GM13976 (cell line): ENCODE measurements at regions not wholly inside any gene's neighbourhood (a gene's known extent, or its start where the extent isn't known, plus 50 kb on each side); places are given as distances from the start of the nearest gene placed in this dataset.
"Not testable (repeated sequence)": the region's sequence is repeated elsewhere in the genome, so short reads cannot be mapped to it uniquely, and the experiment has no call there.

Experiments
- DNase-seq: peaks from one replicate; pipeline ENCODE4 v3.0.0; 2012; ENCODE audit warnings: low spot score
- in situ Hi-C: fragments of 300-500 bp; cut with MboI; formaldehyde crosslinking; loops from one replicate; pipeline ENCODE4 v1.12.0; 2022; ENCODE audit warnings: low sequenced_read_pairs, mixed read lengths, inconsistent platforms; ENCODE audit not compliant: unreplicated experiment
- TF ChIP-seq, protein P1 (sequence below): IDR thresholded peaks from 2 replicates; pipeline ENCODE4 v1.5.1; 2012; ENCODE audit warnings: borderline replicate concordance, mild to moderate bottlenecking; ENCODE audit not compliant: insufficient read depth; ENCODE audit errors: extremely low read depth, missing control alignments, control extremely low read depth

DNA sequence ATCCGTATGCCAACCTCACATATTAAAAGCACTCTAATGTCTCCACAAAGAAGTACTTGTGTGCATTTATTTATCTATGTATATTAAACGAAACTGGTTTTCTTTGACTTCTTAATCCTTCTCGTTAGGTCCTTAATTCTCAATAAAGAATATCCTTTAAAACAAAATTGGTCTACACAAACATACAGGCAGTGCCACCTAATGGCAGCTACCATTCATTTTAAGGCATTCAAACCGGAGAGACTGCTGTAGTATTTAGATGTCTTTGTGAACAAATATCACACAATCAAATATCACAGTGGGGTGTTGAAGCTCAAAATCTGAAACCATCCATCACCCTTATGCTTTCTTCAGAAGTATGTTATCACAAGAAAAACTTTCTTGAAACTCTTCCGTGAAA lies 96.6 kb upstream of the IRAK1BP1 start:
- in situ Hi-C loops = no loop called here
- DNase-seq = no peak
- TF ChIP-seq, protein P1, sequence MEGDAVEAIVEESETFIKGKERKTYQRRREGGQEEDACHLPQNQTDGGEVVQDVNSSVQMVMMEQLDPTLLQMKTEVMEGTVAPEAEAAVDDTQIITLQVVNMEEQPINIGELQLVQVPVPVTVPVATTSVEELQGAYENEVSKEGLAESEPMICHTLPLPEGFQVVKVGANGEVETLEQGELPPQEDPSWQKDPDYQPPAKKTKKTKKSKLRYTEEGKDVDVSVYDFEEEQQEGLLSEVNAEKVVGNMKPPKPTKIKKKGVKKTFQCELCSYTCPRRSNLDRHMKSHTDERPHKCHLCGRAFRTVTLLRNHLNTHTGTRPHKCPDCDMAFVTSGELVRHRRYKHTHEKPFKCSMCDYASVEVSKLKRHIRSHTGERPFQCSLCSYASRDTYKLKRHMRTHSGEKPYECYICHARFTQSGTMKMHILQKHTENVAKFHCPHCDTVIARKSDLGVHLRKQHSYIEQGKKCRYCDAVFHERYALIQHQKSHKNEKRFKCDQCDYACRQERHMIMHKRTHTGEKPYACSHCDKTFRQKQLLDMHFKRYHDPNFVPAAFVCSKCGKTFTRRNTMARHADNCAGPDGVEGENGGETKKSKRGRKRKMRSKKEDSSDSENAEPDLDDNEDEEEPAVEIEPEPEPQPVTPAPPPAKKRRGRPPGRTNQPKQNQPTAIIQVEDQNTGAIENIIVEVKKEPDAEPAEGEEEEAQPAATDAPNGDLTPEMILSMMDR = no peak

DNA sequence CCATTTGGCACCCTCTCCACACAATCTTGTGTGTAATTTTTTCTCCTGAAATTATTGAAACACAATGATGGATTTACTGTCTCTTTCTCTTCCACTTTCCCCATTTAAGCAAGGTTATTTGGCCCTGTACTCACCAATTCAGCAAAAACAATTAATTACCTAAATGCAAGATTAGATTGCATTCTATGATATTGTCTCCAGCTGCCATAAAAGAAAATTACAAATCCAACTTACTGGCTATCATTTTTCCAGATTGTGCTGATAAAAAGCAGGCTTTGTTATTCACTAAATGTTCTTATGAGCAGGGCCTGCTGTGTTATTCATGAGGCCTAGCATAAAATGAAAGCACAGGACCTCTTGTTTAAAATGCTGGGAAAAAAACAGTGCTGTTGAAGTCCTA lies 95.8 kb upstream of the IRAK1BP1 start:
- TF ChIP-seq, protein P1 = no peak
- no peak for DNase-seq
- in situ Hi-C loops = no loop called here

DNA sequence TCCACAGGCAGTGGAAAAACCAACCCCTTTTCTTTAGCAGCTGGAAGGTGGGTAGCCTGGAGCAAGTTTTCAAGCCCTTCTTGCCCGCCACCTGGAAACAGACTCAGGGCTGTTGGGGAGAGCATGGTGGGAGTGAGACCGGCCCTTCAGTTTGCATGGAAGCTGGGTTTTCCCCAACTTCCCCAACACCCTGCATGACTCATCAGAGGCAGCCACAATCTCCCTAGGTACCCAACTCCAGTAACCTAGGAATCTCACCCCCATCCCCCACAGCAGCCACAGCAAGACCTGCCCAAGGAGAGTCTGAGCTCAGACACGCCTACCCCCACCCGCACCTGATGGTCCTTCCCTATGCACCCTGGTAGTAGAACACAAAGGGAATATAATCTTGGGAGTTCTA lies 86.3 kb upstream of the IRAK1BP1 start:
- TF ChIP-seq, protein P1 = no peak
- in situ Hi-C loops = no loop called here
- DNase-seq = no peak

DNA sequence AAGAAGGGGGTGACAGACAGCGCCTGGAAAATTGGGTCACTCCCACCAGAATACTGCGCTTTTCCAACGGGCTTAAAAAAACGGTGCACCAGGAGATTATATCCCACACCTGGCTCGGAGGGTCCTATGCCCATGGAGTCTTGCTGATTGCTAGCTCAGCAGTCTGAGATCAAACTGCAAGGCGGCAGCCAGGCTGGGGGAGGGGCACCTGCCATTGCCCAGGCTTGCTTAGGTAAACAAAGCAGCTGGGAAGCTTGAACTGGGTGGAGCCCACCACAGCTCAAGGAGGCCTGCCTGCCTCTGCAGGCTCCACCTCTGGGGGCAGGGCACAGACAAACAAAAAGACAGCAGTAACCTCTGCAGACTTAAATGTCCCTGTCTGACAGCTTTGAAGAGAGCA lies 84.0 kb upstream of the IRAK1BP1 start:
- in situ Hi-C loops = not testable (repeated sequence)

DNA sequence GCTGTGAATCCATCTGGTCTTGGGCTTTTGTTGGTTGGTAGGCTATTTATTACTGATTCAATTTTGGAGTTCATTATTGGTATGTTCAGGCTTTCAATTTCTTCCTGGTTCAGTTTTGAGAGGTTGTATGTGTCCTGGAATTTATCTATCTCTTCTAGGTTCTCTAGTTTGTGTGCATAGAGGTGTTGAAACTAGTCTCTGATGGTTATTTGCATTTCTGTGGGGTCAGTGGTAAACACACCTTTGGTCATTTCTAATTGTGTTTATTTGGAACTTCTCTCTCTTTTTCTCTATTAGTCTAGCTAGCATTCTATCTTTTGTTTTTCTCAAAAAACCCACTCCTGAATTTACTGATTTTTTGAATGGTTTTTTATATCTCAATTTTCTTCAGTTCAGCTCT lies 70.1 kb upstream of the IRAK1BP1 start:
- TF ChIP-seq, protein P1 = no peak
- no peak for DNase-seq
- in situ Hi-C loops = no loop called here

More for the DNA sequence above, 84.0 kb upstream of the IRAK1BP1 start:
- DNase-seq = not testable (repeated sequence)

DNA sequence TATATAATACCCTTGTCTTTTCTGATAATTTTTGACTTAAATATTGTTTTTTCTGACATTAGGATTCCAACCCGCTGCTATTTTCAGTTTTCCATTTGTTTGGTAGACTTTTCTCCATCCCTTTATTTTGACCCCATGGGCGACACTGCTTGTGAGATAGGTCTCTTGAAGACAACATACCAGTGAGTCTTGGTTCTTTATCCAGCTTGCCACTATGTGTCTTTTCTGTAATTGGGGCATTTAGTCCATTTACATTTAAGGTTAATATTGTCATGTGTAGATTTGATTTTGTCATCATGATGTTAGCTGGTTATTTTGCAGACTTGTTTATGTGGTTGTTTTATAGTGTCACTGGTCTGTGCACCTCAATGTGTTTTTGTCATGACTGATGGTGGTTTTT lies 67.7 kb upstream of the IRAK1BP1 start:
- in situ Hi-C loops = no loop called here
- no peak for DNase-seq
- TF ChIP-seq, protein P1 = no peak

DNA sequence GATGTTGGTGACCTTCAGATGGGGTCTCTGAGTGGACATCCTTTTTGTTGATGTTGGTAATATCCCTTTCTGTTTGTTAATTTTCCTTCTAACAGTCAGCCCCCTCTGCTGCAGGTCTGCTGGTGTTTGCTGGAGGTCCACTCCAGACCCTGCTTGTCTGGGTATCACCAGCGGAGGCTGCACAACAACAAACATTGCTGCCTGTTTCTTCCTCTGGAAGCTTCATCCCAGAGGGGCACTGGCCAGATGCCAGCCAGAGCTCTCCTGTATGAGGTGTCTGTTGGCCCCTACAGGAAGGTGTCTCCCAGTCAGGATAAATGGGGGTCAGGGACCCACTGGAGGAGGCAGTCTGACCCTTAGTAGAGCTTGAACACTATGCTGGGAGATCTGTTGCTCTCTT lies 60.6 kb upstream of the IRAK1BP1 start:
- in situ Hi-C loops, DNase-seq: not testable (repeated sequence)

DNA sequence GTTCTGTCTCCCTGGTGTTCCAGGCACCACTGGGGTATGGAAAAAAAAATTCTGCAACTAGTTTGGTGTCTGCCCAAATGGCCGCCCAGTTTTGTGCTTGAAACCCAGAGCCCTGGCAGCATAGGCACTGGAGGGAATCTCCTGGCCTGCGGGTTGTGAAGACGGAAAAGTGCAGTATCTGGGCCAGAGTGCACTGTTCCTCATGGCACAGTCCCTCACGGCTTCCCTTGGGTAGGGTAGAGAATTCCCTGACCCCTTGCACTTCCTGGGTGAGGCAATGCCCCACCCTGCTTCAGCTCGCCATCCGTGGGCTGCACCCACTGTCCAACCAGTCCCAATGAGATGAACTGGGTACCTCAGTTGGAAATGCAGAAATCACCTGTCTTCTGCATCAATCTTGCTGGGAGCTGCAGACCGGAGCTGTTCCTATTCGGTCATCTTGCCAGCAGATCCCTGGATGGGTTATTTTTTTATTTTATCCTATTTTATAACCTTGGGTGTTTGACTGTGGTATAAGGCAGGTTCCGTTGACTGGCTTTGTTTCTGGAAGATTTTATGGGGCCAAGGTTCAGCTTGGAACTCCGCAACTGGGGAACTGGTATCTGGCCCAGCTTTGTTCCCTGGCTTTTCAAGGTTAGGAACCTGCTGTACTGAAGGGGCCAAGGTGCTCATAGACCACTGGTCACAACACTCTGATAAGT lies 59.5 kb upstream of the IRAK1BP1 start:
- in situ Hi-C loops = not testable (repeated sequence)

More for the DNA sequence above, 59.5 kb upstream of the IRAK1BP1 start:
- DNase-seq = not testable (repeated sequence)
